ENCODE measurements at regions not wholly inside any gene's neighbourhood (a gene's known extent, or its start where the extent isn't known, plus 50 kb on each side); places are given as distances from the start of the nearest gene placed in this dataset.

DNA sequence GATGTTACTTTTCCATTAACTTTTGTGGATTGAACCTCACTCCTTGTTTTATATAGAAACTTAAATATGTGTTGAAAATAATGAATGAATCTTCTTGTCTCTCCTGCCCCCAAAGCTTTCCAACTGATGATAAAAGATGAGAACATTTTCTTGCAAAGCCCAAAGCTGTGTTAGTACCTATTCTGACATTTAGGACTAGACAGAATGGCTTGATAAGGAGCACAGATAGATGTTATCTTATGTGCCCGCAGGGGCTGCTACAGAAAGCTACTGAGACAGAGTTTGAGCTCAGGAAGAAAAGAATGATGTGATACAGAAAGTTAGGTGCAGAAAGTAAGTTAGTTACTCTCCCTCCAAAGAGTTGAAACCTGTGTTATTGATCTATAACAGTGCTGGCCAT, 109.4 kb upstream of the ATP11B start:
- DNase-seq (ENCODE audit: low read depth, low spot score), result no peak
- H3K4me3 ChIP-seq (ENCODE audit: low read depth, low read length), result no peak overlapping the region
- CTCF ChIA-PET, result interaction anchor here (0.6 to 8.6 kb wide), 23 partner anchors 11 to 1508 kb away, joined by 3 to 147 read pairs (median 5); partner anchors contain the start of genes ABCF3 and SOX2
- no peak overlapping the region for H3K27ac ChIP-seq (ENCODE audit: low read depth, low read length)
- POLR2A ChIA-PET, result no interaction called here
- peaks cover 11% of the 10 kb centered on the region for H3K27me3 ChIP-seq (ENCODE audit: control insufficient read depth, insufficient read depth, low read length)
- TF ChIP-seq, protein P1, sequence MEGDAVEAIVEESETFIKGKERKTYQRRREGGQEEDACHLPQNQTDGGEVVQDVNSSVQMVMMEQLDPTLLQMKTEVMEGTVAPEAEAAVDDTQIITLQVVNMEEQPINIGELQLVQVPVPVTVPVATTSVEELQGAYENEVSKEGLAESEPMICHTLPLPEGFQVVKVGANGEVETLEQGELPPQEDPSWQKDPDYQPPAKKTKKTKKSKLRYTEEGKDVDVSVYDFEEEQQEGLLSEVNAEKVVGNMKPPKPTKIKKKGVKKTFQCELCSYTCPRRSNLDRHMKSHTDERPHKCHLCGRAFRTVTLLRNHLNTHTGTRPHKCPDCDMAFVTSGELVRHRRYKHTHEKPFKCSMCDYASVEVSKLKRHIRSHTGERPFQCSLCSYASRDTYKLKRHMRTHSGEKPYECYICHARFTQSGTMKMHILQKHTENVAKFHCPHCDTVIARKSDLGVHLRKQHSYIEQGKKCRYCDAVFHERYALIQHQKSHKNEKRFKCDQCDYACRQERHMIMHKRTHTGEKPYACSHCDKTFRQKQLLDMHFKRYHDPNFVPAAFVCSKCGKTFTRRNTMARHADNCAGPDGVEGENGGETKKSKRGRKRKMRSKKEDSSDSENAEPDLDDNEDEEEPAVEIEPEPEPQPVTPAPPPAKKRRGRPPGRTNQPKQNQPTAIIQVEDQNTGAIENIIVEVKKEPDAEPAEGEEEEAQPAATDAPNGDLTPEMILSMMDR (IDR thresholded peaks at IDR 0.05; ENCODE audit: low read depth, low read length), result no peak
- H3K9me3 ChIP-seq (ENCODE audit: control insufficient read depth, insufficient read depth, low read length), result no peaks in the 10 kb centered on the region; the same call in 1 of the 2 replicates

DNA sequence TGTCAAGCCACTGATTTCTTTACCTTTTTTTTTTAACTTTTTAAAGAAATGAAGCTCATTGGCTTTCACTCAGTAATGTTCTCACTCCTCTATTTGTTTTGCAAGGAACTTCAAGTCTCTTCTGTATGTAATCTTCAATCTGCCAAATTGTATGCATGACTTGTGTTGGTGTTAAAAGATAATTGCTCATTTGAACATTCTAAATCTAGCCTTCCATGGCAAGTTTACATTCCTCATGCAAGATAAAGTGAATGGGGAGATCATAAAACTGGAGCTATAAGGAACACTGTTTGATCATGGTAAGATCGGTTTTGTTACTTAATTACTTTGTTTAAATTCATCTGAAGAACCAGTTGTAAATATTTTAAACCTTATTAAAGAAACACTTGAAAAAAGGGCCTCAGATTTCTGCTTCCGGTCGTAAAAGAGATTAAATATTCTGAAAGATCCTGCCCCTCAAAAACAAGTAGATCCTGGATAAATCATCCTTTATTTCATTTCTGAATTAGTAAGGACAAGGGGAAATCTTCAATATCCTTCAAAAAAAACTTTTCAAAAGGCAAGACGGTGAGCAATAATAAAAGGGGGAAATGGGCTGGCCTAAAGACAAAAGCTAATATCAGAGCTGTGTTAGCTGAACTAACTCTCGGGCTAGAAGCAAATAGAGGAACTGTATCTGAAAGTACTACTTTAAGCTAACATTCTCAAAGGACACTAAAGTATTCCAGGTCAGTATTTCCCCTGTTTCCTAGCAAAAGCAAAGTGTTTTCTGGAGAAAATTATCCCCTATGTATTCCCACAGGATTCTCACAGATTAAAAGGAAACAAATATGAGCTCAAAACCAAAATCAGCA, 107.0 kb upstream of the ATP11B start:
- DNase-seq (ENCODE audit: low read depth, low spot score), result no peak
- CTCF ChIA-PET, result interaction anchor here (0.5 to 8.6 kb wide), 10 partner anchors 22 to 1774 kb away, joined by 3 to 147 read pairs (median 3); partner anchors contain the start of gene FXR1
- TF ChIP-seq, protein P1 (IDR thresholded peaks at IDR 0.05; ENCODE audit: low read depth, low read length), result no peak
- peaks cover 11% of the 10 kb centered on the region for H3K27me3 ChIP-seq (ENCODE audit: control insufficient read depth, insufficient read depth, low read length)
- H3K9me3 ChIP-seq (ENCODE audit: control insufficient read depth, insufficient read depth, low read length), result no peaks in the 10 kb centered on the region; the same call in 1 of the 2 replicates
- POLR2A ChIA-PET, result no interaction called here
- H3K4me3 ChIP-seq (ENCODE audit: low read depth, low read length), result no peak overlapping the region
- H3K27ac ChIP-seq (ENCODE audit: low read depth, low read length), result no peak overlapping the region

DNA sequence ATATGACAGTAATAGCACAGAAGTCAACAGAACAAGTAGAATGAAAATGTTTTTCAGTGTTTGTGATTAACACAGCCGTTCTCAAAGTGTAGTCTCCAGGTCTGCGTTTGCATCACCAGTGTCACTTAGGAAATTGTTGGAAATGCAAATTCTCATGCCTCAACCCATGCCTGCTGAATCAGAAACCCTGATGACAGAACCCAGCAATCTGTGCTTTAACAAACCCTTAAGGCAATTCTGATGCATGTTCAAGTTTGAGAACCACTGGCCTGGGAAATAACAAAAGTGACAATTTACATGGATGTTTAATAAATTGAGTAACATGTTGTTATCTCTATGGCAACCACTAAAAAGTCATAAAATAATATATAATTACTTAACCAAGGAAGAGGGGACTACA, 103.1 kb upstream of the ATP11B start:
- CTCF ChIA-PET, result no interaction called here
- Histone ChIP-seq H3K4me3 (ENCODE audit: low read depth, low read length) (no peak overlapping the region), H3K27me3 (ENCODE audit: control insufficient read depth, insufficient read depth, low read length) (peaks cover 1% of the 10 kb centered on the region), H3K27ac (ENCODE audit: low read depth, low read length) (no peak overlapping the region), H3K9me3 (ENCODE audit: control insufficient read depth, insufficient read depth, low read length) (no peaks in the 10 kb centered on the region)
- POLR2A ChIA-PET, result no interaction called here
- no peak for DNase-seq (ENCODE audit: low read depth, low spot score)
- TF ChIP-seq, protein P1 (IDR thresholded peaks at IDR 0.05; ENCODE audit: low read depth, low read length), result no peak

DNA sequence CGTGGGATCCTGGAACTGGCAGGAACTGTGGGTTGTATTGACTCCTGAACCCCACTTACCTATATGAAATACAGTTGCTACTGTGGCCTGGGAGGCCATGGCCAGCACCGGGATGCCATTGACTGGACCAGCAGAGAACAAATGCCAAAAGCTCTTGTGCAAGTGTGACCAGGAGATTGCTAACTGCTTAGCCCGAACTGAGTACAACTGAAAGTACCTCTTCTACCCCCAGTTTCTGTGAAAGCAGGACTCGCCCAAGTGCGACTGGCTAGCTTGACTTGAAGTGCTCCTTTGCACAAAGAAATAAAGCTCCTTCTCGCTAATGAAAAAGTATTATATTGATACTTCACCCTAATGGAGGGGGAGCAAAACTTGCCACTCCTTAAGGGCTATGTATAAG, 101.3 kb upstream of the ATP11B start:
- CTCF ChIA-PET, result interaction anchor here (0.7 to 0.8 kb wide), 2 partner anchors 983 to 986 kb away, joined by 3 read pairs; no protein-coding TSS in a partner anchor
- DNase-seq (ENCODE audit: low read depth, low spot score), result no peak

DNA sequence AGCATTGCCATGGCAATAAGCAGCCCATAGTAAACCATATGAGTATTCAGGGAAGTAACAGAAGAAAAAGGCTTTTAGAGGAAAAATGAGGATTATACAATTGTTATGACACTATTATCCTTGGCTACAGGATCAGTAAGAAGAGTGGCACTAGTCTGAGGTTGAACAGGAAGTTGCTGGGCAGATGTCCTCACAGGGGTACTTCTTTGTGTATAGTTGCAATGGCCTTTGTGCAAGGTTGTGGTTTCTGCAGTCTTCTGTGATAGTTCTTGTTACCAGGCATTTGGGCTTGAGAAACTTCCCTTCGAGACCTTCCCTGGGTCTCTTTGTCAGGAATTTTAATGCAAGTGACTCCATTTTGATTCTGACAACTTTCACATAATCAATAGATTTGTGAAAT, 100.6 kb upstream of the ATP11B start:
- CTCF ChIA-PET, result no interaction called here
- Histone ChIP-seq H3K4me3 (ENCODE audit: low read depth, low read length) (no peak overlapping the region), H3K27ac (ENCODE audit: low read depth, low read length) (no peak overlapping the region), H3K27me3 (ENCODE audit: control insufficient read depth, insufficient read depth, low read length) (peaks cover 9% of the 10 kb centered on the region), H3K9me3 (ENCODE audit: control insufficient read depth, insufficient read depth, low read length) (no peaks in the 10 kb centered on the region)
- POLR2A ChIA-PET, result no interaction called here
- DNase-seq (ENCODE audit: low read depth, low spot score), result no peak
- TF ChIP-seq, protein P1 (IDR thresholded peaks at IDR 0.05; ENCODE audit: low read depth, low read length), result no peak

More for the DNA sequence above, 101.3 kb upstream of the ATP11B start:
- Histone ChIP-seq H3K4me3 (ENCODE audit: low read depth, low read length) (no peak overlapping the region), H3K27ac (ENCODE audit: low read depth, low read length) (no peak overlapping the region), H3K27me3 (ENCODE audit: control insufficient read depth, insufficient read depth, low read length) (peaks cover 3% of the 10 kb centered on the region), H3K9me3 (ENCODE audit: control insufficient read depth, insufficient read depth, low read length) (no peaks in the 10 kb centered on the region)
- TF ChIP-seq, protein P1 (IDR thresholded peaks at IDR 0.05; ENCODE audit: low read depth, low read length), result no peak
- POLR2A ChIA-PET, result no interaction called here
